Activated naive CD8-positive, alpha-beta T cell treated with anti-CD3 and anti-CD28 coated beads, Interleukin-2, amount 50 U/mL, for 16 hours (primary cell): ENCODE measurements at regions not wholly inside any gene's neighbourhood (a gene's known extent, or its start where the extent isn't known, plus 50 kb on each side); places are given as distances from the start of the nearest gene placed in this dataset.

Experiments
- DNase-seq: peaks from one replicate; pipeline ENCODE4 v3.0.0-alpha.2; 2020; ENCODE audit warnings: low read depth, low spot score

GRCh38 chr11:11140510-11140909 is 212.5 kb downstream of the CSNK2A3 start:
- no peak for DNase-seq

- no peak for DNase-seq
Measured at GRCh38 chr11:11137339-11137738, 215.7 kb downstream of the CSNK2A3 start.

- DNase-seq, result no peak
Measured at GRCh38 chr11:11135820-11136476, 217.1 kb downstream of the CSNK2A3 start.

- no peak for DNase-seq
Measured at GRCh38 chr11:11129118-11129517, 223.9 kb downstream of the CSNK2A3 start.

GRCh38 chr11:11125618-11126017 is 227.4 kb downstream of the CSNK2A3 start:
- DNase-seq, result no peak

GRCh38 chr11:11122749-11123148 is 230.3 kb downstream of the CSNK2A3 start:
- DNase-seq, result no peak

GRCh38 chr11:11119917-11120316 is 233.1 kb downstream of the CSNK2A3 start:
- no peak for DNase-seq

- no peak for DNase-seq
Measured at GRCh38 chr11:11117730-11118129, 235.3 kb downstream of the CSNK2A3 start.

- no peak for DNase-seq
Measured at GRCh38 chr11:11115475-11115874, 237.6 kb downstream of the CSNK2A3 start.

- no peak for DNase-seq
Measured at GRCh38 chr11:11113626-11114025, 239.4 kb downstream of the CSNK2A3 start.

GRCh38 chr11:11108026-11108425 is 245.0 kb downstream of the CSNK2A3 start:
- DNase-seq, result no peak

GRCh38 chr11:11107076-11107723 is 245.8 kb downstream of the CSNK2A3 start:
- DNase-seq, result no peak

- DNase-seq, result no peak
Measured at GRCh38 chr11:11105361-11105760, 247.5 kb upstream of the ZBED5 start.

GRCh38 chr11:11095831-11096723 is 238.2 kb upstream of the ZBED5 start:
- DNase-seq, result no peak

GRCh38 chr11:11090495-11090894 is 232.6 kb upstream of the ZBED5 start:
- DNase-seq, result no peak

- DNase-seq, result no peak
Measured at GRCh38 chr11:11089805-11090204, 232.0 kb upstream of the ZBED5 start.

GRCh38 chr11:11086979-11087378 is 229.1 kb upstream of the ZBED5 start:
- DNase-seq, result no peak

GRCh38 chr11:11085580-11085979 is 227.7 kb upstream of the ZBED5 start:
- DNase-seq, result no peak

GRCh38 chr11:11084337-11084736 is 226.5 kb upstream of the ZBED5 start:
- no peak for DNase-seq

- no peak for DNase-seq
Measured at GRCh38 chr11:11083441-11083840, 225.6 kb upstream of the ZBED5 start.

- no peak for DNase-seq
Measured at GRCh38 chr11:11082646-11083045, 224.8 kb upstream of the ZBED5 start.

- no peak for DNase-seq
Measured at GRCh38 chr11:11081776-11082175, 223.9 kb upstream of the ZBED5 start.

GRCh38 chr11:11081288-11081687 is 223.4 kb upstream of the ZBED5 start:
- no peak for DNase-seq
